Mesenchymal stem cell (in vitro differentiated cells and primary cell): ENCODE measurements at regions not wholly inside any gene's neighbourhood (a gene's known extent, or its start where the extent isn't known, plus 50 kb on each side); places are given as distances from the start of the nearest gene placed in this dataset.

Experiments used
- DNase-seq: peaks from one replicate; pipeline ENCODE4 v3.0.0-alpha.2; 2013
- H2AFZ ChIP-seq: one replicate; pipeline ENCODE4 v1.6.1; 2013; ENCODE audit warnings: low read depth, mild to moderate bottlenecking, control low read depth, inconsistent platforms, low read length, moderate library complexity
- H2AK5ac ChIP-seq: 2 replicates; pipeline ENCODE4 v1.6.1; 2013; ENCODE audit warnings: low read length, moderate library complexity, mild to moderate bottlenecking, inconsistent platforms; ENCODE audit not compliant: severe bottlenecking
- H2BK120ac ChIP-seq: one replicate; pipeline ENCODE4 v1.6.1; 2013; ENCODE audit warnings: low read depth, mild to moderate bottlenecking, inconsistent platforms, low read length, moderate library complexity
- H2BK12ac ChIP-seq, 2 experiments: one replicate each; pipeline ENCODE4 v1.6.1; 2013; ENCODE audit warnings: inconsistent platforms in 2 of 2, low read length in 2 of 2, mild to moderate bottlenecking in 2 of 2, moderate library complexity in 2 of 2, control low read depth in 1 of 2
- H2BK15ac ChIP-seq: one replicate; pipeline ENCODE4 v1.6.1; 2013; ENCODE audit warnings: mild to moderate bottlenecking, low read depth, inconsistent platforms; ENCODE audit not compliant: poor library complexity, severe bottlenecking
- H2BK5ac ChIP-seq: 2 replicates; pipeline ENCODE4 v1.6.1; 2013; ENCODE audit warnings: low read depth, mild to moderate bottlenecking, low read length, control low read depth, inconsistent platforms; ENCODE audit not compliant: poor library complexity, severe bottlenecking
- H3K14ac ChIP-seq, 2 experiments: one replicate each; pipeline ENCODE4 v1.6.1; 2013; ENCODE audit warnings: inconsistent platforms in 2 of 2, low read length in 2 of 2, control low read depth in 1 of 2, mild to moderate bottlenecking in 1 of 2, moderate library complexity in 1 of 2
- H3K18ac ChIP-seq, 2 experiments: one replicate each; pipeline ENCODE4 v1.6.1; 2013; ENCODE audit warnings: inconsistent platforms in 2 of 2, low read length in 2 of 2, control low read depth in 1 of 2, low read depth in 1 of 2, mild to moderate bottlenecking in 1 of 2
- H3K23ac ChIP-seq, 2 experiments: one replicate each; pipeline ENCODE4 v1.6.1; 2013; ENCODE audit warnings: inconsistent platforms in 2 of 2, low read length in 2 of 2, mild to moderate bottlenecking in 2 of 2, moderate library complexity in 2 of 2, control low read depth in 1 of 2
- H3K27ac ChIP-seq: 2 replicates; pipeline ENCODE4 v1.5.1; 2013; ENCODE audit warnings: mild to moderate bottlenecking, moderate library complexity, low read length, control low read depth, inconsistent platforms; ENCODE audit not compliant: poor library complexity, severe bottlenecking
- H3K27me3 ChIP-seq, 2 experiments: 2 replicates each; pipeline versions ENCODE4 v1.6.1 to v1.7.0; 2013; ENCODE audit warnings: low read length in 2 of 2, mild to moderate bottlenecking in 2 of 2, moderate library complexity in 2 of 2, control low read depth in 1 of 2, inconsistent platforms in 1 of 2; ENCODE audit not compliant: control insufficient read depth in 1 of 2, insufficient read depth in 1 of 2
- H3K36me3 ChIP-seq, 2 experiments: 2 replicates each; pipeline versions ENCODE4 v1.6.1 to v1.7.0; 2013; ENCODE audit warnings: low read length in 2 of 2, control low read depth in 1 of 2, inconsistent platforms in 1 of 2, low read depth in 1 of 2, mild to moderate bottlenecking in 1 of 2; ENCODE audit not compliant: insufficient read depth in 2 of 2, control insufficient read depth in 1 of 2
- H3K4ac ChIP-seq, 2 experiments: one replicate each; pipeline ENCODE4 v1.6.1; 2013; ENCODE audit warnings: inconsistent platforms in 2 of 2, low read length in 2 of 2, mild to moderate bottlenecking in 2 of 2, moderate library complexity in 2 of 2, control low read depth in 1 of 2, low read depth in 1 of 2
- H3K4me1 ChIP-seq: 2 replicates; pipeline ENCODE4 v1.6.1; 2013; ENCODE audit warnings: low read depth, low read length, control low read depth; ENCODE audit not compliant: control insufficient read depth, insufficient read depth
- H3K4me2 ChIP-seq: 2 replicates; pipeline ENCODE4 v1.6.1; 2013; ENCODE audit warnings: low read length, mild to moderate bottlenecking, inconsistent platforms; ENCODE audit not compliant: poor library complexity, severe bottlenecking
- H3K4me3 ChIP-seq, 2 experiments: 2 replicates each; pipeline versions ENCODE4 v1.5.1 to v1.7.0; 2013; ENCODE audit warnings: low read length in 2 of 2, mild to moderate bottlenecking in 2 of 2, control low read depth in 1 of 2, low read depth in 1 of 2; ENCODE audit not compliant: insufficient read depth in 1 of 2
- H3K79me1 ChIP-seq: replicated peaks from 2 replicates; pipeline ENCODE4 v1.6.1; 2013; ENCODE audit warnings: mild to moderate bottlenecking, control low read depth, low read length, inconsistent platforms; ENCODE audit not compliant: poor library complexity, severe bottlenecking
- H3K9ac ChIP-seq: 2 replicates; pipeline ENCODE4 v1.7.0; 2013; ENCODE audit warnings: mild to moderate bottlenecking, low read length, moderate library complexity
- H3K9me3 ChIP-seq: 2 replicates; pipeline ENCODE4 v1.7.0; 2013; ENCODE audit warnings: mild to moderate bottlenecking, low read length; ENCODE audit not compliant: control insufficient read depth
- H4K8ac ChIP-seq: one replicate; pipeline ENCODE4 v1.6.1; 2013; ENCODE audit warnings: inconsistent platforms, mild to moderate bottlenecking, low read length, moderate library complexity
- H4K91ac ChIP-seq: one replicate; pipeline ENCODE4 v1.6.1; 2013; ENCODE audit warnings: mild to moderate bottlenecking, low read length, inconsistent platforms
- WGBS: methylation state at CpG from one replicate; pipeline ENCODE4 v1.1.7; 2013; ENCODE audit warnings: mixed read lengths; 5-methylcytosine and 5-hydroxymethylcytosine counted together

DNA sequence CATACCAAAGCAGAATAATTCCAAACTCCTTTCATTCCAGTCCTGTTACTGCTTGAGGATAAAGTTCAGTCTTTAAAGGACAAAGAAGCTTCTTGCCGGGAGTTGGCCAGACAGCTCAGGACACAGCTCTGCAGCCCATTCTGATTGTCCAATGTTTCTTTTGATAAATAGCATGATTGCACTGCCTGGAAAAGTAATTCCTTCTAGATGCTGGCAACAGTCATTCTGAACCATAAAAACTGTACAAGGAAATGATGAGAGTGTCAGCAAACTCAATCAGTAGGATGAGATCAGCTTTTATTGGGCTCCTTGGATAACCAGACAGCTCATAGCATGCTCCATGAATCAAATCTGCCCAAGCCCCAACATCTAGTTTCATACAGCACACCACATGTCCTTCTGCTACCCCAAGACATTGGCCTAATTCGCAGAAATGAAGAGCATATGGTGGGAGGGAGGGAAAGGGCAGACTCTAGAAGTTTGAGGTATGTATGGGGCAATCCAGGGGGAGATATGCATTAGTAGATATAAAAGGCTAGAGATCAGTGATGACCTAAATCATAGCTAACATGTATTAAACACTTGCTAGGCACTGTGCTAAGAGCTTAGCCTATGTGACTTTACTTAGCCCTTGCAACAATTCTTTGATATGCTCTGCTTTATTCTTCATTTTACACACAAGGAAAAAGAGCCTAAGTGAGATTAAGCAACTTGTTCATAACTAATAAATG lies 219.9 kb upstream of the NREP start:
- Histone ChIP-seq H3K4ac (no peak overlapping the region), H3K18ac (peak overlapping the region in 1 of 2 experiments; percentile 50), H3K4me1 (peaks cover 4% of the 10 kb centered on the region), H3K9ac (peak overlapping the region; percentile 61), H3K4me3 (no peak overlapping the region), H2BK15ac (no peak overlapping the region), H3K23ac (no peak overlapping the region), H2AFZ (no peak overlapping the region), H3K79me1 (no peaks in the 10 kb centered on the region), H3K27ac (no peak overlapping the region), H3K9me3 (no peaks in the 10 kb centered on the region), H3K27me3 (no peaks in the 10 kb centered on the region), H4K91ac (no peak overlapping the region), H2AK5ac (no peak overlapping the region), H2BK120ac (no peak overlapping the region), H2BK12ac (no peak overlapping the region), H3K14ac (no peak overlapping the region), H4K8ac (no peak overlapping the region), H3K4me2 (no peak overlapping the region), H3K36me3 (no peaks in the 10 kb centered on the region), H2BK5ac (no peak overlapping the region)
- DNase-seq: peak; percentile 12
- 88% methylated on average over 2 of the region's 2 CpGs for WGBS

DNA sequence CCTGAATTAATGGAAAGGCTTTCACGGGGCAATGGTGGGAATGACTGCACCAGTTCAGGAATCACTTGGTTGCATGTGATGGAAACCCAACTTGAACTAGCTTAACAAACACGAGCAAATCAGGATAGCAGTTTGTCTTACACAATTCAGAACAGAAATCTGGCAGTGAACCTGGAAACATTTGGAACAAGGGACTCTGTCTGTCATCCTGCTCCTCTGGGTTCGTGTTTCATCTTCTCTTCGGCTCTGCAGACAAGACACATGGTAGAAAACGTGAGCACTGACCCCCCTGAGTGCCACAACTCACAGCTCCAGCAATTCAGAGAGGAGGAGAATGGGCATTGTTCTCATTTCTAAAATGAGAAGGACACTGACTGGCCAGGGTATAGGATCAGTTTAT lies 218.1 kb upstream of the NREP start:
- H3K23ac ChIP-seq: no peak overlapping the region
- DNase-seq: no peak

DNA sequence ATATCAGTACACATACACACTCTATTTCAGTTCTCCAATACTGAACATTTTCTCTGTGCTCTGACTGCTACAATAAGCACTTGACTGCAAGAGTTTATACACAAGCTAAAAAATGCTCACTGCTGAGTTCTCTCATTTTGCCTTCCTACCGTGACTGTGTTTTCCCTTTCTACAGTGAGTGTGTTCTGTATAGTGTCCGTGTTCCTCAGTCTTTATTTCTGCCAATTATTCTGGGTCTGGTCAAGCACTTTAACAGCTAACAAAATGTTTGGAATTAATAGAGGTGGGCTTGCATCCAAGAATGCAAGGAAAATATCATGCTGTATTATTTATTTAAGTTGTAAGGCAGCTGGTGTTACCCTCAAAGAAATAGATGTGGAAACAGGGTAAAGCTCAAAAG lies 217.0 kb upstream of the NREP start:
- WGBS: 81% methylated on average over 2 of the region's 2 CpGs
- Histone ChIP-seq H3K27ac (no peak overlapping the region), H2BK12ac (no peak overlapping the region), H3K79me1 (no peaks in the 10 kb centered on the region), H3K4me2 (no peak overlapping the region), H3K36me3 (no peaks in the 10 kb centered on the region), H2BK120ac (no peak overlapping the region), H4K91ac (no peak overlapping the region), H2AFZ (no peak overlapping the region), H3K27me3 (no peaks in the 10 kb centered on the region), H3K4me3 (no peak overlapping the region), H3K18ac (no peak overlapping the region), H3K4ac (no peak overlapping the region), H3K9ac (no peak overlapping the region), H3K4me1 (peaks cover 4% of the 10 kb centered on the region), H2BK5ac (no peak overlapping the region), H2BK15ac (no peak overlapping the region), H2AK5ac (no peak overlapping the region), H3K23ac (no peak overlapping the region), H3K9me3 (no peaks in the 10 kb centered on the region), H4K8ac (no peak overlapping the region), H3K14ac (no peak overlapping the region)
- no peak for DNase-seq

More for the DNA sequence above, 218.1 kb upstream of the NREP start:
- no peaks in the 10 kb centered on the region for H3K27me3 ChIP-seq
- no peak overlapping the region for H3K4me2 ChIP-seq
- no peak overlapping the region for H3K18ac ChIP-seq
- no peak overlapping the region for H3K4me3 ChIP-seq
- no peaks in the 10 kb centered on the region for H3K9me3 ChIP-seq
- H2AFZ ChIP-seq: no peak overlapping the region
- no peak overlapping the region for H2BK15ac ChIP-seq
- no peak overlapping the region for H4K91ac ChIP-seq
- H3K4me1 ChIP-seq: peaks cover 4% of the 10 kb centered on the region
- no peak overlapping the region for H3K4ac ChIP-seq
- no peaks in the 10 kb centered on the region for H3K79me1 ChIP-seq
- H3K9ac ChIP-seq: peak overlapping the region; percentile 4
- no peaks in the 10 kb centered on the region for H3K36me3 ChIP-seq
- no peak overlapping the region for H3K14ac ChIP-seq
- no peak overlapping the region for H2BK5ac ChIP-seq
- H2AK5ac ChIP-seq: no peak overlapping the region
- no peak overlapping the region for H2BK120ac ChIP-seq
- H4K8ac ChIP-seq: no peak overlapping the region
- no peak overlapping the region for H2BK12ac ChIP-seq
- H3K27ac ChIP-seq: no peak overlapping the region
- 85% methylated on average over 4 of the region's 5 CpGs for WGBS

DNA sequence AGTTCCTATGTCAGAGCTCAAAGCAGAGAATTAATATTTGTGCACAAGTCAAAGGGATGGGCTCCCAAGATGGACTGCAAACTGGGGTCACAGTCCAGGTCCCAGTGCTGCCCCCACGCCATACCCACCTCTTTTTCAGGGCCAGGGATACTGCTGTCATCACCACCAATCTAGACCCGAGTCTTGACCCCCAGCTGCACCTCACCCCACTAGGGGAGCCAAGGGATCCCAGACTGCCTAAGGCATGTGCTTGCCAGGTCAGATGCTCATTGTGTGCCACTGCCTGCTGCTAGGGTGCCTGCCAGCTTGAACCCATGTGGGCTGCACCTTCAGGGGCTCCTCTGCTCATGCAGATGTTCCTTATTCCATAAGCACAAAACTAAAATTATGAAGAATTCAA lies 215.6 kb upstream of the NREP start:
- DNase-seq: no peak
- Histone ChIP-seq H3K27ac (no peak overlapping the region), H2AK5ac (no peak overlapping the region), H2AFZ (no peak overlapping the region), H3K18ac (no peak overlapping the region), H4K91ac (no peak overlapping the region), H3K4me3 (no peak overlapping the region), H3K36me3 (no peaks in the 10 kb centered on the region), H2BK15ac (no peak overlapping the region), H3K4ac (no peak overlapping the region), H3K14ac (no peak overlapping the region), H3K27me3 (no peaks in the 10 kb centered on the region), H3K23ac (no peak overlapping the region), H2BK12ac (no peak overlapping the region), H4K8ac (no peak overlapping the region), H2BK120ac (no peak overlapping the region), H3K9me3 (no peaks in the 10 kb centered on the region), H2BK5ac (no peak overlapping the region), H3K4me1 (peaks cover 4% of the 10 kb centered on the region), H3K9ac (no peak overlapping the region), H3K4me2 (no peak overlapping the region), H3K79me1 (no peaks in the 10 kb centered on the region)
- WGBS: 91% methylated on average over 2 of the region's 2 CpGs
